Dermis microvascular lymphatic vessel endothelial cell (primary cell): ENCODE measurements at regions not wholly inside any gene's neighbourhood (a gene's known extent, or its start where the extent isn't known, plus 50 kb on each side); places are given as distances from the start of the nearest gene placed in this dataset.

ENCODE experiments used
- DNase-seq, 2 donors: peaks; one replicate each; pipeline versions ENCODE4 v3.0.0 to v3.0.0-alpha.2; 2010; ENCODE audit warnings: low read depth in 2 of 2

GRCh38 chr13:40208517-40208916 is 457.9 kb downstream of the FOXO1 start:
- DNase-seq = no peak

DNA sequence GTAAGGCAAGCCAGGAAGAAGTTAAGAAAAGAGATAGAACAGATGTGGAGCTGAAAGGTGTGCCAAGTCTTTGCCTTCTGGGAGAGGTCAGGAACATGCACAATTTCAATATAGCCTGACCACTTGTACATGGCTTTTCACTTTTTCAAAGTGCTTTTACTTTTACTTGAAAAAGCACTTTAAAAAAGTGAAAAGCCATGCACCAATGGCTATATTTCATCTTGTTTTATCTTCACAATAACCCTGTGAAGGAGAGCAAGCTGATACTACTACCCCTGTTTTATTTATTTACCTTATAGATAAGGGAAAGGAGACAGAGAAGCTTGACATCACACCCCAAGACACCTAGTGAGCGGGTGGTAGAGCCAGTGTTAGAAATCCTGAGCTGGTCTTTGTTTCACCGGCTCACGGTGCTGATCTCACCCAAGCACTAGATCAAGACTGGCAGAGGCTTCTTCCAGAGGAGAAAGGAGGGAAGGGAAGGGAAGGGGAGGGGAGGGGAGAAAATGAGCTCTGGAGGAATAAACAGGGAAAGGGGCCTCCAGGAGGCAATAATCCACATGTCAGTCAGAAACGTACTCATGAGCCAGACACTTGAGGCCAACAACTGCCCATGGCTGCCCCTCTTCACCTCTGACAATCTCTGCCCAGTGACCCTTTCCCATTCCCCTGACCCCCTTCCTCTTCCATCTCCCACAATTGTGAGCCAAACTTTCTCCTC is 455.4 kb downstream of the FOXO1 start:
- DNase-seq = no peak

DNA sequence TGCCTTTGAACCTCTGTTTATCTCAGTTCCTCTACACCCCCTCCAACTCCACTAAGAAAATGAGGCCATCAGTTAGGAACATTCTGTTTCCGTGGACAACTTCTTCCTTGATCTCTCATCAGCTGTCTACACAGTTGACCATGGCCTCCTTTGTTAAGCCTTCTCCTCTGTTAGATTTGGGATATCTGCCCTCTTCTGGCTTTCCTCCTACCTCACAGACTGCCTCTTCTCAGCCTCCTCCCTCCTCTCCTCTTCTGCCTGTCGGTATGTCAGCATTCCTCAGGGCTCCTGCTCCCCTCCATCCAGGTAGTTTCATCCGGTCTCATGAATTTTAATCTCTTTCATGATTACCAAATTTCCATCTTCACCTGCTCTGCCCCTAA is 454.9 kb downstream of the FOXO1 start:
- DNase-seq = no peak

DNA sequence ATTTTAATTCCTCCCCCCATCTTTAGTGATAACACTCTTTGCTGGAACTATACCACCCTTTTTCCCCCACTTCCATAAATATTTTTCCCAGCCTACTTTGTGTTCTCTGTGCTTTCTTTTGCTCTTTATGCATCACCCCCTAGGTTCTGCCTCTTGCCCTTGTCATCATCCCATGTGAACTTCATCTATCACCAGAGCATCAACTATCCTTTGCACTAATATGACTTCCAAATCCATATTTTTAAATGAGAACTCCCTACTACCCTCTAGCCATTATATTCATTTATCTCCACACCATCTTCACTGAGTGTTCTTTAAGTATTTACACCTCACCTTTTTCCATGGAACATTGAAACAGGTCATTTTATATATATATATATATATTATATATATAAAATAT is 452.7 kb downstream of the FOXO1 start:
- no peak for DNase-seq

GRCh38 chr13:40215311-40215710 is 451.1 kb downstream of the FOXO1 start:
- DNase-seq = no peak

GRCh38 chr13:40215747-40216146 is 450.7 kb downstream of the FOXO1 start:
- DNase-seq = no peak

DNA sequence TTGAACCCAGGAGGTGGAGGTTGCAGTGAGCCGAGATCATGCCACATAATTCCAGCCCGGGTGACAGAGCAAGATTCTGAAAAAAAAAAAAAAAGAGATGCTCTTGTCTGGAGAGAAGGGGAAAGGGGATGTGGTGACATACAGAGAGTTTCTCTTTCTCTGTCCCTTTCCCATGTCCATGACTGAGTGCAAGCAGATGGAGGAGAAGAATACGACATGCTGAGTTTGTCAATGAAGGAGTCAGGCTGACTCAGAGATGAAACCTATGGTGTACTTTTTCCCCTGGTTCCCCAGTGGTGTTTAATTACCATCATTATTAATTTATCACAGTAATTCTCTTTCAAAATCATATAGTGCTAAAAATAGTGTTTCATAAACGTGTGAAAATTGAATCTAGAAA is 448.8 kb downstream of the FOXO1 start:
- DNase-seq = no peak

DNA sequence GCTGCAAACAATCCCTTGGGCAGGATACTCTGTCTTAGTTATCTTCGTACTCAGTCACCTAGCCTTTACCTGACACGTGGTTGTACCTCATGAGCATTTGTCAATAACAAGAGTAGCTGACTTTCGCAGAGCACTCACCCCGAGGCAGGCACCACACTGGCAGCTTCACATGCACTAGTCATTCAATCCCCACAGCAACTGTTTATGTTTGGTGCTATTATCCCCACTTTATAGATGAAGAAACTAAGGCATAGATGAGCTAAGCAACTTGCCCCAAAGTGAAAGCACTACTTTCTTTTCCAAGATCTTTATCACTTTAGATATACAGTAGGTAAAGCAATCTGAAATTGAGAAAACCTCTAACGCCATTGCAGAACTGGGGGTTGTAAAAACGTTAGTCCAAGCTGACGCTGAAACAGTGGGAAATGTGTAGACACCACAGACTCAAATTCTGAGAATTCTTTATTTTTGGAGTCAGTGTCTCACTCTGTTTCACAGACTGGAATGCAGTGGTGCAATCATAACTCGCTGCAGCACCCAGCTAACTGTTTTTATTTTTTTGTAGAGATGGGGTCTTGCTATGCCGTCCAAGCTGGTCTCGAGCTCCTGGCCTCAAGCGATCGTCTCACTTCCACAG is 446.0 kb downstream of the FOXO1 start:
- no peak for DNase-seq

GRCh38 chr13:40221131-40221459 is 445.3 kb downstream of the FOXO1 start:
- no peak for DNase-seq

DNA sequence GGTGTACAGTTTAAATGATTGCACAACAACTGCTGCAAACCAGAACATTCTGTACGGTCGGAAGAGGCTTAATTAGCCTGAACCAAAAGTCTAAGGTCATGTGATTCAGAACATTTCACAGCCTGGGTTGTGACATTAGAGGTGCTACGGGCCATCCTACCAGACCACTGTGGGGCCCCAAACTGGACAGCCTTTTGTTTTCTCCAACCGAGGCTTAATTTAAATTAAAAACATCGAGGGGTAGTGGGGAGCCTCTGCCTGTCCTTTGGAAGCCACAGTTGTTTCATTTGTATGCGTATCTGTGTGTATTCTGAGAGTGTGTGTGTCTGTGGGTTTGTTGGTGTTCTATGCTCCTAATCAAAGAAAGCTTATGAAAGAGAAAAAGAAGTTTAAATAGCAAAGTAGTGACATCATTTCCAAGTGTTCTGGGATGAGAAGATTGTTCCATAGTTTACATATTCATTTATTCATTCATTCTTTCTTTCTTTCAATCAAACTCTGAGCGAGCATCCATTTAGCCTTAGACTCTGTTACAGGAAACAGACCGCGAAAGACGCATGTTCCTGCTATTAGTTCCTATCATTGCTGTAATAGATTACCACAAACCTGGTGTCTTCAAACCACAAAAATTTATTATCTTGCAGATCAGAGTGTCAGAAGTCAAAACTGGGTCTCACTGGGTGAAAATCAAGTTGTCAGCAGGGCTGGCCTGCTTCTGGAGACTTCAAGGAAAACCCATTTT is 444.8 kb downstream of the FOXO1 start:
- no peak for DNase-seq

DNA sequence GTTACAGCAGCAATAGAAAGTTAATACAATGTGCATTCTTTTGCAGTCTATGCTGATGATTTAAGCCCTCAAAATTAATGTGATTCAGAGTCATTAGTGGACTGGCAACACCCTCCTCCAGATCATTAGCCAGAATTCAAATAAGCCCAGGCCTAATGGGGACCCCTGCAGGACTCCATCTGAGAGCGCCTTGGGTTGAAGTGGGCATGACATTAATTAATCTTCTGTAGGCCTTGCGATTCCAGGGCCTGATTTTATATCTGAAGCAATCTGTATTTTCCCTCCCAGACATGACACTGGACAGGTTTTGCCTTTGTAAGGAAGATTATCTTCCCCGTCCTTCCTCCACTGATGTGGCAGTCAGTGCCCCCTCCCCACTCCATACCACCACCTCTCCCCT is 442.9 kb downstream of the FOXO1 start:
- DNase-seq = no peak

GRCh38 chr13:40228496-40228895 is 437.9 kb downstream of the FOXO1 start:
- DNase-seq = no peak

DNA sequence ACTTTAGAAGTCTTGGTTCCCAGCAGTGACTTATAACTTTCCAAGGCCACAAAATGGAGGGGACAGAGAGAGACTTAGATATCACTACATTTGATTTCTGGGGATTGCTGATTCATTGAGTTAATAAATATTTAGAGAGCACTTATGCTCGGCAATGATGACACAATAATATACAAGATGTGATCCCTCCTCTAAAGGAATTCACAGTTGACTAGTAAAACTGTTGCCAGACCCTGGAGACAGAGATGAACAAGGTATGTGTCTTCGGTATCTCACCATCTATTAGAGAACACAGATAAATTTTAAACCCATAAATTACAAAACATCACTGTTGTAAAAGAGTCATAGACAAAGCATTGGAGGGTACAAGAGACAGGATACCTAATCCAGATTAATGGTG is 437.5 kb downstream of the FOXO1 start:
- no peak for DNase-seq

- DNase-seq = peak in 1 of 2 donors; percentile 62
These were observed 435.6 kb downstream of the FOXO1 start for GRCh38 chr13:40230833-40231266.

- DNase-seq = no peak
These were observed 435.1 kb downstream of the FOXO1 start for GRCh38 chr13:40231311-40231710.

- no peak for DNase-seq
These were observed 434.7 kb downstream of the FOXO1 start for GRCh38 chr13:40231751-40232150.

DNA sequence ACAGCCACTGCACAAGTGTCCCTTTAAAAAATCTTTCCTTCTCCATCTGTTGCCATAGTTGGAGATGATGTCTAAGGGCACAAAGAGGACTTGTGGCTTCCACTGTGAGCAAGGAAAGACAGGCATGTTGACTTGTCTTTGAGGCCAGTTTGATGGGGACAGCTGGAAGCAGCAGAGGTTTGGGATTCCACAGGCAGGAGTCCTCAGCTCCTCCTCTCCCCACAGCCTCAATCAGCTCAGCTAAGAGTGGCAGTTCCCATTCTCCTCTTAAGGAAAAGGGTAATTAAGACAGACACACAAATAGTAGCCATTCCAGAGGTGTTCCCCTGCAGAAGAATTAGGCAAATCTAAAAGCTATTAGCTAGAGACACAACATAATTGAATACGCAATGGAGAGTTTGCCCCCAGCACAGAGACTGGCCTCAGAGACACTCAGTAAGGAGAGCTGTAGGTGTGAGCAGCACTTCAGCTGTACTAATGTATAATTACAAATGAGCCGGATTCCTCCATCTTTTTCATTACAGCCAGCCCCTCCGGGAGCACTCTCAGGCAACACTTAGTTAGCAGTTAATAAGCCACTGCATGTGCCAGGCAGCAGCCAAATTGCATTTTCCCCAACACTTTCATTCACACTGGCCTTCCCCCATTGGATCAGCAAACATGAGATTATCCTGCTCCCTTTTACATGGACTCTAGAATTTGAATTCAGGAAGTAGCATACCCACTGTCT is 434.0 kb downstream of the FOXO1 start:
- no peak for DNase-seq

DNA sequence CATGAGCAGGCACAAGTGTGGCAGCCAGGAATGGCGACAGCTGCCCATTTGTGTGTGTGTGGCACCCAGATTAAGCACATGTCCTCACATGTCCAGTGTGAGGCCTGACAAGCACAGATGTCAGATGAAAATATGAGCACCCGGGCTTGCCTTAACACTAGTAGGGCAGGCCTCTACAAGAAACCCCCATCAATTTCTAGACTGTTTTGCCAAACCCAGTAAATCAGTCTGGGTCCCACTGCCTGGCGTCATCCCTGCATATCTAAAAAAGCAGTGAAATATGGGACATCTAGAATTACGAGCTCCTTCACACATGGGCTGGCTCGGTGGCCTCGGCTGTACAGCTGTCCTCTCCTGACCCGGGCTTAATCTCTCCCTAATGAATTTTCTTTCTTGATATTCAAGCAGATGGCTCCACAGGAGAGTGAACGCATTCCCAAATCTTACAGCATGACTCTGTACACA is 432.7 kb downstream of the FOXO1 start:
- no peak for DNase-seq

GRCh38 chr13:40235160-40235796 is 431.2 kb downstream of the FOXO1 start:
- DNase-seq = no peak

- DNase-seq = no peak
These were observed 429.8 kb downstream of the FOXO1 start for GRCh38 chr13:40236566-40237168.

GRCh38 chr13:40238761-40239160 is 427.7 kb downstream of the FOXO1 start:
- no peak for DNase-seq
